Mesodermal cell (in vitro differentiated cells): ENCODE measurements at regions not wholly inside any gene's neighbourhood (a gene's known extent, or its start where the extent isn't known, plus 50 kb on each side); places are given as distances from the start of the nearest gene placed in this dataset.
A peak's percentile ranks its signal among the peaks of the same experiment; 100 is the strongest.

Experiments used
- H3K27ac ChIP-seq: 2 replicates; pipeline ENCODE4 v1.7.0; 2013; ENCODE audit warnings: mild to moderate bottlenecking, low read depth, low read length, moderate library complexity; ENCODE audit not compliant: severe bottlenecking
- H3K36me3 ChIP-seq: 2 replicates; pipeline ENCODE4 v1.7.1; 2013; ENCODE audit warnings: mild to moderate bottlenecking, low read length, moderate library complexity; ENCODE audit not compliant: control insufficient read depth, insufficient read depth
- H3K4me1 ChIP-seq: one replicate; pipeline ENCODE4 v1.7.1; 2013; ENCODE audit warnings: mild to moderate bottlenecking, low read length; ENCODE audit not compliant: insufficient read depth, control insufficient read depth, poor library complexity, severe bottlenecking
- H3K4me3 ChIP-seq: 2 replicates; pipeline ENCODE4 v1.7.0; 2013; ENCODE audit warnings: low read length, control low read depth, mild to moderate bottlenecking; ENCODE audit not compliant: insufficient read depth, poor library complexity, severe bottlenecking; ENCODE audit errors: extremely low read depth
- H3K9me3 ChIP-seq: 2 replicates; pipeline ENCODE4 v1.7.1; 2013; ENCODE audit warnings: mild to moderate bottlenecking, low read length, moderate library complexity; ENCODE audit not compliant: control insufficient read depth
- WGBS, 2 experiments: methylation state at CpG; one replicate each; pipeline ENCODE4 v1.1.5; 2013; ENCODE audit warnings: missing lambda C conversion rate in 2 of 2; ENCODE audit not compliant: insufficient coverage in 2 of 2; 5-methylcytosine and 5-hydroxymethylcytosine counted together

GRCh38 chr18:38256366-38256765, 690.8 kb upstream of the CELF4 start:
- Histone ChIP-seq H3K27ac (peak overlapping the region; percentile 31), H3K4me1 (peaks cover 7% of the 10 kb centered on the region), H3K9me3 (no peaks in the 10 kb centered on the region), H3K36me3 (no peaks in the 10 kb centered on the region), H3K4me3 (no peak overlapping the region)
- WGBS, 2 experiments = 50 to 86% methylated on average over 1 to 2 of the region's 2 CpGs

GRCh38 chr18:38250971-38251370, 685.4 kb upstream of the CELF4 start:
- Histone ChIP-seq H3K9me3 (no peaks in the 10 kb centered on the region), H3K36me3 (no peaks in the 10 kb centered on the region), H3K4me3 (no peak overlapping the region), H3K4me1 (peaks cover 8% of the 10 kb centered on the region), H3K27ac (no peak overlapping the region)
- WGBS, 2 experiments = 69% methylated on average over 2 of the region's 5 CpGs; no CpG with 5 or more reads in 1 of the 2 experiments

DNA sequence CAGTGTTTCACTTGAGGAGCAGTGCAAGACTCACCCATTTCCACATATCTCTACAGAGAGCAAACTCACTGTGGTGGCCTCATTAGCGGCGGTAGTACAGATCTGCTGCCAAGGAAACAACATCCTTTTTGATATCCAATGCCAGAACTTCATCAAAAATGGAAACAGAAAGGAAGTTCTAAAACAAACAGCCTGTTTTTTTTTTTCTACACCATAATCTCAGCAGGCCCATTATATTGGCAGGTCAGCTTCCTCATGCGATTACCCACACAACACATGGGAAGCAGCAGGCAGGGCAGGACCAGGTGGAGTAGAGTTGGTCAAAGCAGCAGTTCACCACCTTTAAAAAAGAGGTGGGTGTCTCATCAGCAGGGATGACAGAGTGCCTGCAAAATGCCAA, 678.9 kb upstream of the CELF4 start:
- Histone ChIP-seq H3K36me3 (no peaks in the 10 kb centered on the region), H3K4me1 (no peaks in the 10 kb centered on the region), H3K27ac (no peak overlapping the region), H3K4me3 (no peak overlapping the region), H3K9me3 (no peaks in the 10 kb centered on the region)
- 91 to 100% methylated on average over 2 of the region's 3 CpGs for WGBS, 2 experiments

GRCh38 chr18:38243291-38243690, 677.7 kb upstream of the CELF4 start:
- H3K9me3 ChIP-seq = no peaks in the 10 kb centered on the region
- no peak overlapping the region for H3K27ac ChIP-seq
- no peaks in the 10 kb centered on the region for H3K4me1 ChIP-seq
- WGBS, 2 experiments = 100% methylated on average over 1 of the region's 2 CpGs; no CpG with 5 or more reads in 1 of the 2 experiments
- H3K36me3 ChIP-seq = no peaks in the 10 kb centered on the region
- H3K4me3 ChIP-seq = no peak overlapping the region

DNA sequence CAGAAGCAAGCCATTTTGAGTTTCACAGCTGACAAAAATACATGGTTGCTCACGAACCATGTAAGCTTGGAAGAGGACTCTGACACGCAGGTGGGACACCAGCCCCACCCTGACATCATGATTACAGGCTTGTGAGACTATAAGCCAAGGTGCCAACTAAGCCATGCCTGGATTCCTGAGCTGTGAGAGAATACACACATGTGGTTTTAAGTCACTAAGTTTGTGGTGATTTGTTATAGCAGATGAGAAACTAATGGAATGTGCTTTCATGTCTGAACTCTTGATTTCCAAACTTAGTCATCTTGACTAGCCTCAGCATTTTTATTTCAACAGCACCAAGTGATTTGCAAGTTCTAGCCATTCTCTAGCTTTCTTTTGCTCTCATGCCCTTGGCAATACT, 676.1 kb upstream of the CELF4 start:
- Histone ChIP-seq H3K9me3 (no peaks in the 10 kb centered on the region), H3K36me3 (no peaks in the 10 kb centered on the region), H3K27ac (no peak overlapping the region), H3K4me1 (no peaks in the 10 kb centered on the region), H3K4me3 (no peak overlapping the region)
- 100% methylated on average over 1 of the region's 2 CpGs; no CpG with 5 or more reads in 1 of the 2 experiments for WGBS, 2 experiments

DNA sequence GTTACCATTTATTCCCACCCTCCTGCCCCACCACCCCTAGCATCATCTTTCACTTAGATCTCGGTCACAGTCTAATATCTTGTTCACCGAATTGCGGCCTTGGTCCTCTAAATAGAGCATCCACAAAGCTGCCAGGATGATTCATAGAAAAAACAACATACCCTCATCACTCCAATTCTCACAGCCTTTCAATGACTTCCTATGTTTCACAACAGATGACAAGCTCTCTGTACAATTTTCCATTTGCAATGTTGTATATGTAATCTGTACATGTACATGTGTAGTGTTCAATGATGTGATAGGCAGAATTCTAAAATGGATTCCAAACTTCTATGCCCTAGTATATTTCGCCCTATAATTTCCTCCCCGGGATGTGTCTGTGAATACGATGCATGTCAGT, 675.6 kb upstream of the CELF4 start:
- Histone ChIP-seq H3K4me3 (no peak overlapping the region), H3K4me1 (no peaks in the 10 kb centered on the region), H3K27ac (no peak overlapping the region), H3K36me3 (no peaks in the 10 kb centered on the region), H3K9me3 (no peaks in the 10 kb centered on the region)
- 91 to 100% methylated on average over 3 to 4 of the region's 6 CpGs for WGBS, 2 experiments

- Histone ChIP-seq H3K9me3 (no peaks in the 10 kb centered on the region), H3K4me3 (no peak overlapping the region), H3K27ac (no peak overlapping the region), H3K4me1 (no peaks in the 10 kb centered on the region), H3K36me3 (no peaks in the 10 kb centered on the region)
- WGBS, 2 experiments = 79 to 81% methylated on average over 3 to 5 of the region's 5 CpGs
These were observed 674.0 kb upstream of the CELF4 start for GRCh38 chr18:38239606-38240005.

GRCh38 chr18:38237796-38238195, 672.2 kb upstream of the CELF4 start:
- Histone ChIP-seq H3K4me3 (no peak overlapping the region), H3K27ac (no peak overlapping the region), H3K9me3 (no peaks in the 10 kb centered on the region), H3K36me3 (no peaks in the 10 kb centered on the region), H3K4me1 (no peaks in the 10 kb centered on the region)
- WGBS, 2 experiments = no CpG with 5 or more reads among the region's 1 CpG

DNA sequence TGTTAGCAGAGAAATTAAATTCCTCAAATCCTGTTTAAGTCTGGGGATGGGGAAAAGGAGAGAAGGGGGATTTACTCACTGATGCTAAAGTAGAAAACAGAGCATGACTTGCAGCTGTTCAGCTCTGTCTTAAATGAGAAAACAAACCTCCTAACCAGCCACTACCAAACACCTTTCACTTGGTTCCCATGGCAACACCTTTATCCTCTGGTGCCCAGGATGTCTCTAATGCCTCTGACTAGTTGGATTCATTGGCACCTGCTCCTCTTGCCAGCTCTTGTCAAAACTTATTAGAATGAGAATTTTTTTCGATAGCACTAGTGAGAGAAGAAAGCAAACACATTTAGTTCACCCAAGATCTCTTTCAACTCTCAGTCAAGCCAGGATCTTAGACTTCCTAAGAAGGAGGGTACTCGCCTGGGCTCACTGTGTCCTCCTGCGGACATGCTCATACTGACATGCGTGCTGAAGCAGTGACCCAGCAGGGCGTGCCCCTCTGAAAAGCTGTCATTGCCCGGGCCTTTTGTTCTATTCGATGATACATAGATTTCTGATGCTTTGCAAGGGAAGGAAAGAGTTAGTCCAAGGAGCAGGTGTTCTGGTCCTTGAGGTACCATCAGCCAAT, 656.0 kb upstream of the CELF4 start:
- Histone ChIP-seq H3K4me1 (no peaks in the 10 kb centered on the region), H3K27ac (no peak overlapping the region), H3K4me3 (no peak overlapping the region), H3K9me3 (no peaks in the 10 kb centered on the region), H3K36me3 (no peaks in the 10 kb centered on the region)
- WGBS, 2 experiments = 92 to 93% methylated on average over 5 to 6 of the region's 7 CpGs

DNA sequence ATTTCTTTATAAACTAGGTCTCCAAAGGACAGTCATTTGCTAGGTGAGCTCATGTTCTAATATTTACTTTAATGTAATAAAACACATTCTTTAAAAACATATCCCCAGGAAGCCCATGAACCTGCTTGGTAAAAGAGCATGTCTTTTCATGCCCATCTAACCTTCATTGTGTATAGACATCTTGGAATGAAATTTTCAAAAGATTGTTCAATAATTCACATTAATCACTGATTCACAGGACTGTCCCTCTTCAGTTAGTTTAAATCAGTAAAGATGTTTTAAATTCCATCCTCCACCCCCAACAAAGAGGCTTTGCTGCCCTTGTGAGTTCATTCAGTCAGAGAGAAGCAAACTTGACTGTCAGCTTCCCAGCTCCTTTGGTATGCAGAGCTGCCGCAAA, 633.4 kb upstream of the CELF4 start:
- no peak overlapping the region for H3K4me3 ChIP-seq
- H3K9me3 ChIP-seq = no peaks in the 10 kb centered on the region
- no peak overlapping the region for H3K27ac ChIP-seq
- no peaks in the 10 kb centered on the region for H3K4me1 ChIP-seq
- 20% methylated on average over 1 of the region's 1 CpG for WGBS, 2 experiments
- no peaks in the 10 kb centered on the region for H3K36me3 ChIP-seq

- WGBS, 2 experiments = no CpG with 5 or more reads among the region's 1 CpG
- Histone ChIP-seq H3K9me3 (no peaks in the 10 kb centered on the region), H3K4me3 (no peak overlapping the region), H3K36me3 (no peaks in the 10 kb centered on the region), H3K4me1 (no peaks in the 10 kb centered on the region), H3K27ac (no peak overlapping the region)
These were observed 632.9 kb upstream of the CELF4 start for GRCh38 chr18:38198526-38198925.
